Neuronal stem cell (in vitro differentiated cells): ENCODE measurements at regions not wholly inside any gene's neighbourhood (a gene's known extent, or its start where the extent isn't known, plus 50 kb on each side); places are given as distances from the start of the nearest gene placed in this dataset.
A peak's percentile ranks its signal among the peaks of the same experiment; 100 is the strongest.

ENCODE experiments used
- DNase-seq: peaks from one replicate; pipeline ENCODE4 v3.0.0-alpha.2; 2013; ENCODE audit warnings: low spot score
- H2AFZ ChIP-seq: one replicate; pipeline ENCODE4 v1.6.1; 2013; ENCODE audit warnings: mild to moderate bottlenecking, low read length, inconsistent platforms
- H2AK5ac ChIP-seq: 2 replicates; pipeline ENCODE4 v1.6.1; 2013; ENCODE audit warnings: low read depth, mild to moderate bottlenecking, inconsistent platforms, low read length, moderate library complexity, mixed read lengths
- H2BK120ac ChIP-seq: 2 replicates; pipeline ENCODE4 v1.6.1; 2013; ENCODE audit warnings: low read depth, mild to moderate bottlenecking, inconsistent platforms, low read length, moderate library complexity, mixed read lengths
- H2BK12ac ChIP-seq: one replicate; pipeline ENCODE4 v1.6.1; 2013; ENCODE audit warnings: low read length, inconsistent platforms
- H2BK15ac ChIP-seq: 2 replicates; pipeline ENCODE4 v1.6.1; 2013; ENCODE audit warnings: mild to moderate bottlenecking, low read length, inconsistent platforms, mixed read lengths
- H2BK5ac ChIP-seq: one replicate; pipeline ENCODE4 v1.6.1; 2013; ENCODE audit warnings: inconsistent platforms, mild to moderate bottlenecking, low read length, moderate library complexity
- H3K14ac ChIP-seq: one replicate; pipeline ENCODE4 v1.6.1; 2013; ENCODE audit warnings: low read length, inconsistent platforms
- H3K18ac ChIP-seq: 2 replicates; pipeline ENCODE4 v1.6.1; 2013; ENCODE audit warnings: low read length, inconsistent platforms
- H3K23ac ChIP-seq: 2 replicates; pipeline ENCODE4 v1.6.1; 2013; ENCODE audit warnings: low read depth, mild to moderate bottlenecking, mixed read lengths, low read length, inconsistent platforms; ENCODE audit not compliant: poor library complexity
- H3K27ac ChIP-seq: replicated peaks from 3 replicates; pipeline ENCODE4 v1.5.1; 2013; ENCODE audit warnings: low read length, inconsistent platforms
- H3K27me3 ChIP-seq, 3 experiments: 2 replicates each; pipeline ENCODE4 v1.6.1; 2013; ENCODE audit warnings: low read length in 3 of 3, mild to moderate bottlenecking in 2 of 3, inconsistent platforms in 1 of 3, low read depth in 1 of 3, mixed read lengths in 1 of 3, moderate library complexity in 1 of 3; ENCODE audit not compliant: control insufficient read depth in 3 of 3, insufficient read depth in 3 of 3
- H3K36me3 ChIP-seq, 2 donors: replicated peaks in 1 of 2; 2 replicates each; pipeline ENCODE4 v1.6.1; 2013; ENCODE audit warnings: low read length in 2 of 2; ENCODE audit not compliant: control insufficient read depth in 2 of 2, insufficient read depth in 2 of 2
- H3K4ac ChIP-seq: 2 replicates; pipeline ENCODE4 v1.6.1; 2013; ENCODE audit warnings: inconsistent platforms, mild to moderate bottlenecking, low read length, moderate library complexity
- H3K4me1 ChIP-seq, 2 donors: 1 replicate in 1 of 2; 2 replicates in 1 of 2; pipeline ENCODE4 v1.6.1; 2013; ENCODE audit warnings: low read length in 2 of 2, low read depth in 1 of 2; ENCODE audit not compliant: control insufficient read depth in 2 of 2, insufficient read depth in 1 of 2
- H3K4me2 ChIP-seq: one replicate; pipeline ENCODE4 v1.6.1; 2013; ENCODE audit warnings: mild to moderate bottlenecking, low read length, inconsistent platforms; ENCODE audit not compliant: insufficient read depth, poor library complexity, severe bottlenecking
- H3K4me3 ChIP-seq, 2 donors: 2 replicates each; pipeline ENCODE4 v1.5.1; 2013; ENCODE audit warnings: low read length in 2 of 2, mild to moderate bottlenecking in 2 of 2, inconsistent platforms in 1 of 2, moderate library complexity in 1 of 2
- H3K79me1 ChIP-seq: one replicate; pipeline ENCODE4 v1.6.1; 2013; ENCODE audit warnings: low read depth, mild to moderate bottlenecking, inconsistent platforms, low read length, moderate library complexity
- H3K9ac ChIP-seq: one replicate; pipeline ENCODE4 v1.6.1; 2013; ENCODE audit warnings: mild to moderate bottlenecking, low read depth, low read length, inconsistent platforms; ENCODE audit not compliant: poor library complexity
- H3K9me3 ChIP-seq, 2 donors: replicated peaks in 1 of 2; 2 replicates each; pipeline versions ENCODE3 to v1.6.1; 2013; ENCODE audit warnings: low read length in 2 of 2, mild to moderate bottlenecking in 2 of 2, inconsistent platforms in 1 of 2, low read depth in 1 of 2, mixed read lengths in 1 of 2, moderate library complexity in 1 of 2; ENCODE audit not compliant: control insufficient read depth in 2 of 2, insufficient read depth in 1 of 2
- H4K8ac ChIP-seq: one replicate; pipeline ENCODE4 v1.6.1; 2013; ENCODE audit warnings: low read depth, mild to moderate bottlenecking, inconsistent platforms, low read length, moderate library complexity
- H4K91ac ChIP-seq: one replicate; pipeline ENCODE4 v1.6.1; 2013; ENCODE audit warnings: low read length, low read depth, mild to moderate bottlenecking, inconsistent platforms; ENCODE audit not compliant: poor library complexity
- WGBS, 2 donors: extraction: QIAGEN DNeasy Blood & Tissue Kit; methylation state at CpG; one replicate each; pipeline ENCODE4 v1.1.7; 2013; ENCODE audit warnings: missing lambda C conversion rate in 2 of 2, mixed read lengths in 1 of 2; ENCODE audit not compliant: insufficient read length in 2 of 2, insufficient replicate concordance in 1 of 2; ENCODE audit errors: extremely low coverage in 2 of 2; 5-methylcytosine and 5-hydroxymethylcytosine counted together

GRCh38 chr2:2579814-2580213, 248.7 kb upstream of the MYT1L start:
- no peak overlapping the region for H2BK15ac ChIP-seq
- WGBS, 2 donors: no CpG with 5 or more reads among the region's 8 CpGs
- H2BK5ac ChIP-seq: no peak overlapping the region
- H2BK12ac ChIP-seq: no peak overlapping the region
- no peak overlapping the region for H4K91ac ChIP-seq
- H3K4me1 ChIP-seq: no peaks in the 10 kb centered on the region
- H3K18ac ChIP-seq: no peak overlapping the region
- no peaks in the 10 kb centered on the region for H3K27me3 ChIP-seq
- H2BK120ac ChIP-seq: no peak overlapping the region
- H3K36me3 ChIP-seq: no peaks in the 10 kb centered on the region
- H3K14ac ChIP-seq: no peak overlapping the region
- no peak overlapping the region for H2AK5ac ChIP-seq
- no peak overlapping the region for H3K4me3 ChIP-seq
- H2AFZ ChIP-seq: no peak overlapping the region
- no peak overlapping the region for H3K23ac ChIP-seq
- no peaks in the 10 kb centered on the region for H3K79me1 ChIP-seq
- no peak overlapping the region for H3K4me2 ChIP-seq
- no peak for DNase-seq
- H3K9me3 ChIP-seq: no peaks in the 10 kb centered on the region
- H4K8ac ChIP-seq: no peak overlapping the region
- no peak overlapping the region for H3K27ac ChIP-seq
- no peak overlapping the region for H3K9ac ChIP-seq
- H3K4ac ChIP-seq: no peak overlapping the region

DNA sequence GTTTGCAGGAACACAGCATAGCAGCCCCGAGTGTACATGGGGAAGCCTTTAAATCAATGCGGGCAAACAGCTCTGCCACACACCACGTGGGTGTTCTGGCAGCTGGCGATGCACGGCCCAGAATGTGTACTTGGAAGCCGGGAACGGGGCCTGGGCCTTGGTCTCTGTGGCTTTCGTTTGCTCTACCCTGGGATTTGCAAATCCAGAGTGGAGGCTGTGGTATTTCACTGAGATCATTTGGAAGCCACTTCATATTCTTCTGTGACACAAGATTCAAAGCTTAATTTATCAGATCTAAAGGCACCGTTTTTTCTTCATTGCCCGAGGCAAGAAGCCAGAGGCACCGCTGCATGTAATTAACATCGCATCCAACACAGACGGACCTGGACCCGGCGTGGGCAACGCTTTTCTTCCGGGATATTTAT, 246.3 kb upstream of the MYT1L start:
- Histone ChIP-seq H3K23ac (no peak overlapping the region), H3K4ac (no peak overlapping the region), H3K18ac (peak overlapping the region; percentile 52), H3K9ac (no peak overlapping the region), H2BK12ac (no peak overlapping the region), H2BK5ac (no peak overlapping the region), H4K8ac (no peak overlapping the region), H2AK5ac (no peak overlapping the region), H3K27ac (no peak overlapping the region), H3K9me3 (peaks cover 0 to 14% of the 10 kb centered on the region in 2 donors), H4K91ac (no peak overlapping the region), H2BK15ac (no peak overlapping the region), H3K27me3 (peaks cover 0 to 2% (median 0%) of the 10 kb centered on the region in 3 experiments), H3K36me3 (peaks cover 0 to 4% of the 10 kb centered on the region in 2 donors), H3K4me3 (no peak overlapping the region), H3K4me1 (no peaks in the 10 kb centered on the region), H3K79me1 (peaks cover 6% of the 10 kb centered on the region), H2AFZ (no peak overlapping the region), H3K14ac (no peak overlapping the region), H3K4me2 (no peak overlapping the region), H2BK120ac (no peak overlapping the region)
- WGBS, 2 donors: no CpG with 5 or more reads among the region's 17 CpGs
- DNase-seq: no peak

DNA sequence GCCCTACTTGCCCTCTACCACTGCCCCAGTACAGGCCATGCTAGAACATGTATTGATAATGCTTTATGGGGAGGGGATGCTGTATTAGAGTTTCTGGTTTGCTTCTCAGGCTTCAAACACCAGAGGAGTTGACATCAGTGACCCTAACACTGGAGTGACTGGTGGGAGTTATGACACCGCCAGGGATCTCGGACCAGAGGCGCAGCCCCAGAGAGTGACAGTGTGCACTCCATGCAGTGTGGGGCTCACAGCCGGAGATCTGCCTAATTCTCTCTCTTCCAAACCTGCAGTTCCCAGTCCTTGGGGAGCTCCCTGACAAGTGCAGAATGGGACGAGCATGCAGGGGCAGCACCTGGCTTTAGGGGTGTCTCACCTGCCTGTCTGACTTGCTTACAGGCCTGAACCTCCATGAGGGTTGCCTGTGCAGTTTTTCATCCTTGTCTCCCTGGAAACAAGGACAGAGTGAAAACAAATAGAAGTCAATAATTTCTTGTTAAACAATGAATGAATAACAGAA, 244.9 kb upstream of the MYT1L start:
- Histone ChIP-seq H3K79me1 (peaks cover 6% of the 10 kb centered on the region), H3K27me3 (peaks cover 0 to 2% (median 0%) of the 10 kb centered on the region in 3 experiments), H2BK120ac (no peak overlapping the region), H3K27ac (no peak overlapping the region), H2AK5ac (no peak overlapping the region), H3K4me2 (no peak overlapping the region), H2BK15ac (no peak overlapping the region), H3K23ac (no peak overlapping the region), H2AFZ (no peak overlapping the region), H3K4me1 (no peaks in the 10 kb centered on the region), H3K4ac (no peak overlapping the region), H3K9ac (no peak overlapping the region), H3K4me3 (no peak overlapping the region), H3K14ac (no peak overlapping the region), H4K8ac (no peak overlapping the region), H3K18ac (no peak overlapping the region), H2BK5ac (no peak overlapping the region), H2BK12ac (no peak overlapping the region), H4K91ac (no peak overlapping the region), H3K9me3 (peaks cover 0 to 14% of the 10 kb centered on the region in 2 donors), H3K36me3 (peaks cover 0 to 4% of the 10 kb centered on the region in 2 donors)
- DNase-seq: no peak
- WGBS, 2 donors: no CpG with 5 or more reads among the region's 5 CpGs

- no peak overlapping the region for H3K4me2 ChIP-seq
- H2BK12ac ChIP-seq: no peak overlapping the region
- H2BK5ac ChIP-seq: no peak overlapping the region
- H3K14ac ChIP-seq: no peak overlapping the region
- H3K27me3 ChIP-seq: peaks cover 0 to 2% (median 0%) of the 10 kb centered on the region in 3 experiments
- no peaks in the 10 kb centered on the region for H3K4me1 ChIP-seq
- peaks cover 6% of the 10 kb centered on the region for H3K79me1 ChIP-seq
- H3K9me3 ChIP-seq: peaks cover 0 to 14% of the 10 kb centered on the region in 2 donors
- no peak overlapping the region for H3K9ac ChIP-seq
- no peak overlapping the region for H2AFZ ChIP-seq
- peaks cover 0 to 4% of the 10 kb centered on the region in 2 donors for H3K36me3 ChIP-seq
- no peak overlapping the region for H3K23ac ChIP-seq
- no peak overlapping the region for H2BK15ac ChIP-seq
- H3K27ac ChIP-seq: no peak overlapping the region
- no peak for DNase-seq
- no peak overlapping the region for H4K91ac ChIP-seq
- H3K4ac ChIP-seq: no peak overlapping the region
- no peak overlapping the region for H2BK120ac ChIP-seq
- no peak overlapping the region for H2AK5ac ChIP-seq
- no peak overlapping the region for H3K4me3 ChIP-seq
- no peak overlapping the region for H4K8ac ChIP-seq
- H3K18ac ChIP-seq: no peak overlapping the region
- WGBS, 2 donors: no CpG with 5 or more reads among the region's 10 CpGs
Measured at GRCh38 chr2:2575181-2575577, 244.1 kb upstream of the MYT1L start.
